NCI-H1694 (cell line): ENCODE measurements at regions not wholly inside any gene's neighbourhood (a gene's known extent, or its start where the extent isn't known, plus 50 kb on each side); places are given as distances from the start of the nearest gene placed in this dataset.
"Not testable (repeated sequence)": the region's sequence is repeated elsewhere in the genome, so short reads cannot be mapped to it uniquely, and the experiment has no call there.

Experiments used
- DNase-seq: peaks from one replicate; lab custom pipeline; 2025; lab: John Stamatoyannopoulos, UW

- DNase-seq = no peak
These were observed 51.5 kb upstream of the IFNE start for GRCh38 chr9:21533597-21533996.

- DNase-seq = no peak
These were observed 53.3 kb upstream of the IFNE start for GRCh38 chr9:21535396-21535795.

GRCh38 chr9:21542787-21543186 is 60.7 kb upstream of the IFNE start:
- DNase-seq = no peak

GRCh38 chr9:21543187-21543586 is 61.1 kb upstream of the IFNE start:
- DNase-seq = no peak

GRCh38 chr9:21543816-21544215 is 61.7 kb upstream of the IFNE start:
- not testable (repeated sequence) for DNase-seq

- no peak for DNase-seq
These were observed 64.8 kb upstream of the IFNE start for GRCh38 chr9:21546949-21547348.

GRCh38 chr9:21549251-21549765 is 67.2 kb upstream of the IFNE start:
- DNase-seq = no peak

GRCh38 chr9:21549890-21550289 is 67.8 kb upstream of the IFNE start:
- no peak for DNase-seq

GRCh38 chr9:21550392-21550791 is 68.3 kb upstream of the IFNE start:
- DNase-seq = no peak

GRCh38 chr9:21551401-21551800 is 69.3 kb upstream of the IFNE start:
- DNase-seq = no peak

- DNase-seq = no peak
These were observed 70.4 kb upstream of the IFNE start for GRCh38 chr9:21552244-21553170.

- DNase-seq = no peak
These were observed 71.3 kb upstream of the IFNE start for GRCh38 chr9:21553441-21553840.

- no peak for DNase-seq
These were observed 72.7 kb upstream of the IFNE start for GRCh38 chr9:21554813-21555212.

- no peak for DNase-seq
These were observed 73.8 kb upstream of the IFNE start for GRCh38 chr9:21555911-21556310.

GRCh38 chr9:21556581-21557427 is 74.7 kb upstream of the IFNE start:
- DNase-seq = no peak

- no peak for DNase-seq
These were observed 75.3 kb upstream of the IFNE start for GRCh38 chr9:21557428-21557768.

- DNase-seq = no peak
These were observed 76.0 kb upstream of the IFNE start for GRCh38 chr9:21558079-21558478.

GRCh38 chr9:21558615-21559401 is 76.7 kb upstream of the IFNE start:
- no peak for DNase-seq

GRCh38 chr9:21559402-21560280 is 77.5 kb upstream of the IFNE start:
- no peak for DNase-seq

- DNase-seq = no peak
These were observed 78.2 kb upstream of the IFNE start for GRCh38 chr9:21560281-21560745.

- DNase-seq = no peak
These were observed 79.4 kb upstream of the IFNE start for GRCh38 chr9:21561502-21561901.
